ENCODE measurements at regions not wholly inside any gene's neighbourhood (a gene's known extent, or its start where the extent isn't known, plus 50 kb on each side); places are given as distances from the start of the nearest gene placed in this dataset.

DNA sequence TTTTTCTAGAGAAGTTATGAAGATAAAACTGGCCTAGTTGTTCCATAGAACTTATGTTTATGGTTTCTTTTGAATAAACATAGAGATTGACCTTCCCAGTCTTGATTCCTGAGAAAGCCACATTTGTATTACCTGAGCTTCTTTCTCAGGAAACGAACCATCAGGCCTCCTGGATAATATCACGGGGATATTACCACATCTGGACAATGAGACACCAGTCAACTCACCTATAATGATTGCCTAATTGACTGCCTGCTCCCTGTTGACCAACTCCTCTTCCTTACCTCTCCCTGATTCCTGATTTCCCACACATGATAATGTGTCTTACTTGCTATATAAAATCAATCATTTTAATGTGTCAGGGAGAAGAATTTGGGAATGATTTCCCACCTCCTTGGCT lies 822.7 kb downstream of the LRFN5 start:
- Mint-ChIP-seq H3K4me1 (no peaks in the 10 kb centered on the region), H3K27me3 (no peaks in the 10 kb centered on the region), H3K27ac (no peak overlapping the region), H3K9me3 (peaks cover 13% of the 10 kb centered on the region), H3K4me3 (no peak overlapping the region), H3K36me3 (no peaks in the 10 kb centered on the region)
- DNase-seq = no peak

DNA sequence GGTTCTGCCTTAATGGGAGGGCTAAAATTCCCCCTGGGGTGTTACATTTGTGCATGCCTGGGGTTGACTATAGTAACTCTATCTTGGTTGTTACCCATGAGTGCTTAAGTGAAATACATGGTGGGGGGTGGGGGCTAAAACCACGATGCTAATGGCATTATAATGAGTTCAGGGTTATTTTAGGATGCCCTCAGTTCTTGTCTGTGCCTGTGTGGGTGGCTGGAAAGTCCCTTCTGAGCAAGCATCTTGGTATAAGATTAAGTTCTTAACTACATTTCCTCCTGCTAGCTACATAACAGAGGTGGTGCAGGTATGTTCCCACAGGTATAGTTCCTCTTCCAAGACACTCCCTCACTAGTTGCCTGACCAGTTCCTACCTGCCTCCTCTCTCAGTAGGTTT lies 822.3 kb downstream of the LRFN5 start:
- no peak overlapping the region for H3K27ac Mint-ChIP-seq
- H3K27me3 Mint-ChIP-seq = no peaks in the 10 kb centered on the region
- no peaks in the 10 kb centered on the region for H3K4me1 Mint-ChIP-seq
- H3K36me3 Mint-ChIP-seq = no peaks in the 10 kb centered on the region
- DNase-seq = no peak
- H3K4me3 Mint-ChIP-seq = no peak overlapping the region
- peaks cover 13% of the 10 kb centered on the region for H3K9me3 Mint-ChIP-seq

DNA sequence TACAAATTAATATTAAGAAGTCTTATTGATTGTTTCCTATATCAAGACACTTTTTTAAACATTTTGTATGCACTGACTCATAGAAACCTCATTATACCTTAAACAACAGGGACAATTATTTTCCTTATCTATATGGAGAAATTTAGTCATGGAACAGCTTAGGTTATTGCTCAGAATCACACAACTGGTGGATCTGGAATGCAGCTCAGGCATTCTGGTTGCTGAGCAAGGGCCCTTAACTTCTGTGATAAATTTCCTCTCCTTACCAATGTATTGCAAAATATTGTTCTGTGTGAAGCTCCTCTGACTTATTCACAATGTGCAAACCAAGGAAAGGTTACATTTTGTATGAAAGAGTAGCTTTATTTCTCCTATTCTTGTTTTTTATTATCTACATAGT lies 817.8 kb downstream of the LRFN5 start:
- no peaks in the 10 kb centered on the region for H3K9me3 Mint-ChIP-seq
- no peaks in the 10 kb centered on the region for H3K27me3 Mint-ChIP-seq
- H3K27ac Mint-ChIP-seq = no peak overlapping the region
- no peaks in the 10 kb centered on the region for H3K4me1 Mint-ChIP-seq
- no peak for DNase-seq
- H3K4me3 Mint-ChIP-seq = no peak overlapping the region
- H3K36me3 Mint-ChIP-seq = no peaks in the 10 kb centered on the region

DNA sequence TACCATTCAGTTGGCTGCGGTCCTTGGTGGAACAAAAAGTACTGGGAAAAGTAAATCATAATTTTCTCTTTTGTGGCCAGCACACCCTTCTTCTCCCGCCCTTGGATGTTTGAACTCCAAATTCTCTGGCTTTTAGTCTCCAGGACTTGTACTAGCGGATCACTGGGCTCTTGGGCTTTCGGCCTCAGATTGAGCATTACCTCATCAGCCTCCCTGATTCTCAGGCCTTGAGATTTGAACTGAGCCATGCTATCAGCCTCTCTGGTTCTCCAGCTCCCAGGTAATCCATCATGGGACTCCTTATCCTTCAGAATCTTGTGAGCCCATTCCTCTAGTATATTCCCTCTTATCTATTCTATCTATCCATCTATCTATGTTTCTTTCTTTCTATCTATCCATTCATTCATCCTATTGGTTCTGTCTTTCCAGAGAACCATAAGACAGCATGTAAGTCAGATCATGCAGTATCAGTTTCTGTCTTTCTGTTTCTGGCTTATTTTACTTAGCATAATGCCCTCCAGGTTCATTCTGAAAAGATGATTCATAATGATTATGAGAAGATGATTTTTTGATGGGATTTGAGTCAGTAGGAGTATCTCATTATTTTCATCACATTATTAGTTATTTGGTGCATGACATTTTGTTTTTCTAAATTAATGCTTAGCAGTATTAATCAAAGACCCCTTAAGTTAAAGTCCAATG lies 814.9 kb downstream of the LRFN5 start:
- Mint-ChIP-seq H3K36me3 (no peaks in the 10 kb centered on the region), H3K27me3 (no peaks in the 10 kb centered on the region), H3K9me3 (no peaks in the 10 kb centered on the region), H3K27ac (no peak overlapping the region), H3K4me3 (no peak overlapping the region), H3K4me1 (no peaks in the 10 kb centered on the region)
- DNase-seq = no peak

DNA sequence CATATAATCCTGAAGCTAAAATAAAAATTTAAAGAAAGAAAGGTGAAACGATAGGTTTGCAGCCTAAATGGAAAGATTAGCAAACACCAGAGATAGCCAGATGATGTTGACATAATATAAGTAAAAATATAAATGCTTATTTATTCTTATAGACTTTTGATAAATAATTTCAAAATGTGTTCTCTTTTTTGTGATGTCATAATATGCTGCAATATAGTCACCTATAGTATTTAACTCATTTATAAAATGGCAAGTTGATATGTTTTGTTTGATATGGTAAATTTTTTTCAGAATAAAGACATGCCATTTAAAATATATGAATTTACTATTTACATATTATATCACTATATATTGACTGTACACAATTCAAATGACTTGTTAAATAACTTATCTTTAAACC lies 813.4 kb downstream of the LRFN5 start:
- no peak for DNase-seq
- Mint-ChIP-seq H3K27ac (no peak overlapping the region), H3K4me1 (no peaks in the 10 kb centered on the region), H3K27me3 (no peaks in the 10 kb centered on the region), H3K9me3 (no peaks in the 10 kb centered on the region), H3K36me3 (no peaks in the 10 kb centered on the region), H3K4me3 (no peak overlapping the region)

DNA sequence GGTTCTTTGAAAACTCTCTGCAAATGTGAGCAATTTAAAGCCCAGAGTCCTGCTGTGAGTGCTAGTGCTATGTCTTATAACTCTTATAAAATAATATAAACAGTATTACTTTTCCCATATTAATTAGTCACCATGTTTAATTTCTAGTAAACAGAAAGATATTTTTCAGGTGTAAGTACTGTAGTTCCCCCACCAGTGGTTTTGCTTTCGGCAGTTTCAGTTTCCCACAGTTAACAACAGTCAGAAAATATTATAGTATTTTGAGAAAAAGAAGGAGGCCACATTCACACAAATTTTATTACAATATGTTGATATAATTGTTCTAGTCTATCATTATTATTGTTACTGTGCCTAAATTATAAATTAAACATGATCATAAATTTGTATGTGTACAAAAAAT lies 800.5 kb downstream of the LRFN5 start:
- Mint-ChIP-seq H3K27me3 (no peaks in the 10 kb centered on the region), H3K36me3 (no peaks in the 10 kb centered on the region), H3K4me1 (no peaks in the 10 kb centered on the region), H3K27ac (no peak overlapping the region), H3K9me3 (peaks cover 4% of the 10 kb centered on the region), H3K4me3 (no peak overlapping the region)
- DNase-seq = no peak

DNA sequence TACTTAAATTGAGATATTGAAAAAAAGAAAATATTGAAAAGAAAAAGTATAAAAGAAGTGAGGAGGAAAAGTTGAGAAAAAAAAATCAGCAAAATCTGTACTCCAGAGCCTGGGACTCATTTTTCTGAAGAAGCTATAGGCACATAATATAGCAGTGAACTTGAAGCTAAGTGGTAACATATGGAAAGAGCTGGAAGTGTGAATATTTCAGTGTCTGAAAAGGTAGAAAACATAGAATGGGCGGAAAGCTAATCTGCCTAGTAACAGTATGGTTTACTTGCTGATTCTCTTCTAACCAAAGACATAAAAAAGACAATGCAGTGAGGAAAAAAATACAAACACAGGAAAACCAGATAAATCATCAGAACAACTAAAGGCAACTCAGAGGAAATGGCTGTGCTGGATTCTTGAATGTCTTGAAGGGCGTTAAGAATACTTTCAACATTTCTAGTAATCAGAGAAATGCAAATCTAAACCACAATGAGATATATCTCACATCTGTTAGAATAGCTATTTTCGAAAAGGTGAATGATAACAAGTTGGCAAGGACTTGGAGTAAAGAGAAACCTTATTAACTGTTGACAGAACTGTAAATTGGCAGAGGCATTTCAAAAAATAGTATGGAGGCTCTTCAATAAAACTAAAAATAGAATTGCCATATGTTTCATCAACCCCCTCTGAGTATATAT lies 784.6 kb downstream of the LRFN5 start:
- no peaks in the 10 kb centered on the region for H3K27me3 Mint-ChIP-seq
- no peak overlapping the region for H3K27ac Mint-ChIP-seq
- no peaks in the 10 kb centered on the region for H3K36me3 Mint-ChIP-seq
- DNase-seq = no peak
- H3K4me3 Mint-ChIP-seq = no peak overlapping the region
- no peaks in the 10 kb centered on the region for H3K4me1 Mint-ChIP-seq
- no peaks in the 10 kb centered on the region for H3K9me3 Mint-ChIP-seq

DNA sequence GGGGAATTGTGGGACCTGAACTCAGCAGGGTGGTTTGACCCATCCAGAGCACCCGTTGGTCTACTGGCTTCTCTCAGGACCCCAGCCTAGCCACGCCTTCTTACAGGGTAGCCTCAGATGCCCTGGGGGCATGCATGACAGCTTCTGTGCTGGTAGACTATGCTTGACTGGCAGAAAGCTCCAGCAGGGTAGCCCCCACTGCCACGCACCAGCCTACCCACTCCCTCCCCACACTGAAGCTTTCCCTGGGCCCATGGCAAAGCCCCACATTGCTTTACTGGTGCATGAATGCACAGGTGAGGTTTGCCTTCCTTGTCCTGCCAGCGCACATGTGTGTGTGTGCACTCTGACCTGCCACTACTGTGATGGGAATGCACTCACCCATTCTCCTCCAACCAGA lies 772.2 kb downstream of the LRFN5 start:
- H3K36me3 Mint-ChIP-seq = no peaks in the 10 kb centered on the region
- H3K9me3 Mint-ChIP-seq = peaks cover under 1% of the 10 kb centered on the region
- no peaks in the 10 kb centered on the region for H3K27me3 Mint-ChIP-seq
- no peak for DNase-seq
- no peak overlapping the region for H3K4me3 Mint-ChIP-seq
- no peak overlapping the region for H3K27ac Mint-ChIP-seq
- no peaks in the 10 kb centered on the region for H3K4me1 Mint-ChIP-seq

DNA sequence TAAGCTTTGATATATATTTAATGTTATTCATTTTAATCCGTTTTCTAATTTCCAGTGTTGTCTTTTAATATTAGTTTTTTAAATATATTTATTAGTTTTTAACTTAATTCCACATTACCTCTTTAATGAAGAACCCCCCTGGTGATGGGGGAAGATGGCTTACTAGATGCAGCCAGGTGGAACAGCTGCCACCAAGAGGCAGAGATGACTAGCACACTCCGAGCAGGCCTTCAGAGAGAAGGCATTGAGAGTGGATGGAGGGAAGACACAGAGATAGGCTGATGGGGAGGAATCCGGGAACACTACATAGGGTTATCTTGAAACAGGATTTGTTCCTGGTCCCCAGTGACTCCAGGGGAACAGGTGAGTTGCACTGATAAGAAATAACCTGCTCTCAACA lies 771.6 kb downstream of the LRFN5 start:
- no peaks in the 10 kb centered on the region for H3K36me3 Mint-ChIP-seq
- H3K9me3 Mint-ChIP-seq = peaks cover 3% of the 10 kb centered on the region
- H3K27ac Mint-ChIP-seq = no peak overlapping the region
- no peak overlapping the region for H3K4me3 Mint-ChIP-seq
- H3K27me3 Mint-ChIP-seq = no peaks in the 10 kb centered on the region
- no peaks in the 10 kb centered on the region for H3K4me1 Mint-ChIP-seq
- no peak for DNase-seq

DNA sequence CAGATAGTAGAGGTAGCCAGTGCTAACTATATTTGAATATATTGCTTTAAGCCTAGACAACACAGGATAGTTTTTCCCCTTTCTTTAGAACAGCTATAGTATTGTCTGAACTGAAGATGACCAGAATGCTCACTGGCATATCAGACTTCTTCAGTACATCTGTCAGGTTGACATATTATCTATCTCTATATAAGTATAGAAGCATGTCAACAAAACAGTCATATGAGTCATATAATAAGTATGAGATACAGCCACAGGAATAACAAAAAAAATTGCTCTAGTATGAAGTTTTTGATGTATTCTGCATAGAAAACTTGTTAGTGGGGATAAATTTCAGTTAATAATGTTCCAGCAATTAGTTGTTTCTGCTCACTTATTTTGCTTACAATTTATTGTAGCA lies 767.7 kb downstream of the LRFN5 start:
- H3K27me3 Mint-ChIP-seq = no peaks in the 10 kb centered on the region
- no peak overlapping the region for H3K27ac Mint-ChIP-seq
- peaks cover 6% of the 10 kb centered on the region for H3K9me3 Mint-ChIP-seq
- H3K4me1 Mint-ChIP-seq = no peaks in the 10 kb centered on the region
- no peak for DNase-seq
- H3K36me3 Mint-ChIP-seq = no peaks in the 10 kb centered on the region
- no peak overlapping the region for H3K4me3 Mint-ChIP-seq

DNA sequence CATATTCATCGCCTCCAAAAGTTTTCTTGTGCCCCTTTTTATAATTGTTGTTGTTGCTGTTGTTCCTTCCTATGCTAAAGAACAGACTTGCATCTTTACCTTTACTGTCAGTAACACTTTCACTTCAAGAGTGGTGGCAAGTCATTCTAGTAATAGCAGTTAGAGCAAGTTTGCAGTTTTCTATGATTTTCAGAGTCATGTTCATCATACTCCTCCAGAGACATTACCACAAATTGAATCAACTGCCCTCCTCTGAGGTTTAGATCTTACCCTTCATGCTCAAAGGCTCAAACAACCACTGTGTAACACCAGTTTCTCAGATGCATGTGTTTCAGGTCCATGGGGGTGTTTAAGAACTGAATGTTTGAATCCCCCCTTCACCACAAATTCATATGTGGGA lies 763.4 kb downstream of the LRFN5 start:
- no peak overlapping the region for H3K27ac Mint-ChIP-seq
- no peak for DNase-seq
- no peak overlapping the region for H3K4me3 Mint-ChIP-seq
- peaks cover 6% of the 10 kb centered on the region for H3K9me3 Mint-ChIP-seq
- no peaks in the 10 kb centered on the region for H3K4me1 Mint-ChIP-seq
- no peaks in the 10 kb centered on the region for H3K36me3 Mint-ChIP-seq
- no peaks in the 10 kb centered on the region for H3K27me3 Mint-ChIP-seq

DNA sequence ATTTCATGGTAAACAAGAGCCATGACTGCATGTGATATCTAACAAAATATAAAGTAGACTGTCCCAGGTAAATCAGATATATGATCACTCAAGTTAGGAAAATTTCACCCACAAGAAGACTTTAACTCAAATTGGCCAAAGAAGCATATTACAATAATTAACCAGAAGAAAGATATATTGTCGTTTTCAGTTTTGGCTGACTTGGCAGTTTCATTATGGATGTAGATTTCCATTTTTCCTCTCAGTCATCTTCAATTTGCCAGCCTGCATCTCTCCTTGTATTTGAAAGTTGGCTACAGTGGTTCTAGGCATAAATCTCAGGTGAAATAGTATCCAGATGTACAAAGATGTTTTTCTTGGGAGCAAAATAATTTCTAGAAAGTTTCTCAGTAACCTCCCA lies 761.6 kb downstream of the LRFN5 start:
- no peaks in the 10 kb centered on the region for H3K36me3 Mint-ChIP-seq
- H3K4me1 Mint-ChIP-seq = no peaks in the 10 kb centered on the region
- H3K9me3 Mint-ChIP-seq = peaks cover 5% of the 10 kb centered on the region

DNA sequence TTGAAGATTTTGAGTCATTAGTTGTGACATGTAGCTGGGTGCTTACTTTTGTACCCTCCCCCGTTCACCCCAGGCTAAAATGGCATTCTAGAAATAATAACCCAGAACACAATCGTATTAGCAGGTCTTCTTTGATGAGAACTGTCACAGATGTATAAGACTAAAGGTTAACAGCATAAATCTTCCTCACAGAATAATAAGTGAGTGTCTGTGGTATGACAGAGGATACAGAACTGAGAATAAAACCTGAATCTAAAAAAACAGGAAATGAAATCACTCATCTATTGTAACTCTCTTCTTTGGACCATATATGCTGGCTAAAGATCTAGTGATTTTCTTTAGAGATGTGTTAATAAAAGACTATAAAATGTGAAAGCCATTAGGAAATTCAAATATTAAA lies 746.6 kb downstream of the LRFN5 start:
- no peaks in the 10 kb centered on the region for H3K4me1 Mint-ChIP-seq
- no peak overlapping the region for H3K4me3 Mint-ChIP-seq
- H3K27me3 Mint-ChIP-seq = no peaks in the 10 kb centered on the region
- DNase-seq = no peak
- no peak overlapping the region for H3K27ac Mint-ChIP-seq
- no peaks in the 10 kb centered on the region for H3K36me3 Mint-ChIP-seq
- H3K9me3 Mint-ChIP-seq = peaks cover 3% of the 10 kb centered on the region

More for the DNA sequence above, 761.6 kb downstream of the LRFN5 start:
- H3K27ac Mint-ChIP-seq = no peak overlapping the region
- no peaks in the 10 kb centered on the region for H3K27me3 Mint-ChIP-seq
- no peak for DNase-seq
- H3K4me3 Mint-ChIP-seq = no peak overlapping the region

DNA sequence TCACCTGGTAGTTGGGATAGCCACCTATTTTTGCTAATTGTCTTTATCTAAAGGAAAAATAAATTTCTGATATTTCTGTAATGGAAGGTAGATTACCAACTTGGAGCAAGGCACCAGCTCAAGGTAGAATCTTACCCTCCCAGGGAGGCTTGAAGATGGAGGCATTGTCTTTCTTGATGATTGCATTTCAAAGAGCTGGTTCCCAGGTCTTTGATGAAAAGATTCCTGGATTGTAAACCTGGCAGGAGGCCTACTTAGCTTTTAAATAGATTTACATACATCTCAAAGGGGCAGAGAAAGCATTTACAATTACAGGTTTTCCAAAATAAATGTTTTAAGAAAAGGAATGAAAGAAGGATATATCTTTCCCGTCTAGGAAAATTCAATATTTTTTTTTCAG lies 729.2 kb downstream of the LRFN5 start:
- Mint-ChIP-seq H3K9me3 (peaks cover 1% of the 10 kb centered on the region), H3K36me3 (no peaks in the 10 kb centered on the region), H3K27me3 (no peaks in the 10 kb centered on the region), H3K27ac (no peak overlapping the region), H3K4me1 (no peaks in the 10 kb centered on the region), H3K4me3 (no peak overlapping the region)
- DNase-seq = no peak

DNA sequence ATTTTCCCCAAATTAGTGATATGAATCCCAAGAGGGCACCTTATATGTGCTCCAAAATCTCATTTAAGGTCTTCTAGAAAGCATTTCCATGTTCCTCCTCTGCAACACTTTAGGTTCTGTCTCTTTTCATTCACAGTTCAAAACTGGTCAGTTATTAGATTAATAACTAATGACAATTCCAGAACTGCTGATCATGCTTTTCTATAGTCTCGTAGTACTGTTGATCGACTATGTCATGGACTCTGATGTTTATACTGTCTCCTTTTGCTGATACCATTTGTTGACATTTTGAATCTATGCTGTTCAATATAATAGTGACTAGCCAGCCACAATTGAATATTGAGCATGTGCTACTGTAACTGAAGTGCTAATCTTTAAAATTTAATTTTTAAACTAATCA lies 728.3 kb downstream of the LRFN5 start:
- H3K36me3 Mint-ChIP-seq = no peaks in the 10 kb centered on the region
- no peak overlapping the region for H3K27ac Mint-ChIP-seq
- no peaks in the 10 kb centered on the region for H3K4me1 Mint-ChIP-seq
- no peak overlapping the region for H3K4me3 Mint-ChIP-seq
- no peaks in the 10 kb centered on the region for H3K27me3 Mint-ChIP-seq
- DNase-seq = no peak
- peaks cover 1% of the 10 kb centered on the region for H3K9me3 Mint-ChIP-seq

DNA sequence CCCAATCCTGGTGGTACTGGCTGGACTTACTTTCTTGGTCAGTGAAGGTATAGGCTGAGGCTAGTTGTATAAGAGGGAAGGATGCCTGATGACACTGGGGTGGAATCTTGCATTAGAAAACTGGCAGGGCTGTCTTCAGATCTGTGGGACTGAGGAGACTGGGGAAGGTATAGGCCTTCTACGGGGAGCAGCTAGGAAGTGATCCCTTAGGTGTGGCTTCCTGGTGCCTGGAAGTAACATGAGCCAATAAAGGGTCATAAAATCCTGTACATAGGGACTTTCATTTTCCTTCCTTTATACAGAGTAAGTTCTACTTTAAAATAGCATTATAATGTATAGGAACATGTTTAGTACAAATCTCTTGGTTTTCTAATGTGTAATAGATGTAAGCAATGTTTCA lies 716.8 kb downstream of the LRFN5 start:
- Mint-ChIP-seq H3K9me3 (peaks cover 7% of the 10 kb centered on the region), H3K4me1 (peaks cover 2% of the 10 kb centered on the region), H3K27me3 (no peaks in the 10 kb centered on the region)

More for the DNA sequence above, 716.8 kb downstream of the LRFN5 start:
- no peaks in the 10 kb centered on the region for H3K36me3 Mint-ChIP-seq
- no peak for DNase-seq
- H3K27ac Mint-ChIP-seq = no peak overlapping the region
- H3K4me3 Mint-ChIP-seq = no peak overlapping the region
